ENCODE measurements at regions not wholly inside any gene's neighbourhood (a gene's known extent, or its start where the extent isn't known, plus 50 kb on each side); places are given as distances from the start of the nearest gene placed in this dataset.

GRCh38 chr11:80327956-80328614 lies 887.3 kb upstream of the TENM4 start:
- TF ChIP-seq EZH2phosphoT487 (IDR thresholded peaks at IDR 0.05; ENCODE audit: borderline replicate concordance, low read depth, low read length) (no peak), CTCF (conservative IDR thresholded peaks at IDR 0.05; ENCODE audit: low read length) (no peak)
- H3K27ac ChIP-seq (ENCODE audit: low read depth, low read length, poor library complexity, severe bottlenecking) = no peak overlapping the region
- H3K4me3 ChIP-seq (ENCODE audit: low read depth, low read length, poor library complexity, severe bottlenecking) = no peak overlapping the region
- intact Hi-C loops (cut with micrococcal nuclease; ENCODE audit: unreplicated experiment) = no loop called here
- no peaks in the 10 kb centered on the region for H4K20me1 ChIP-seq (ENCODE audit: insufficient read depth, low read length)
- no peak for DNase-seq (ENCODE audit: low spot score)
- no peaks in the 10 kb centered on the region for H3K9me2 ChIP-seq (ENCODE audit: insufficient read depth, low read length)
- ChIA-PET POLR2A (interaction anchor here (0.6 kb wide), 1 partner anchor 1157 kb away, joined by 3 read pairs; no protein-coding TSS in a partner anchor), CTCF (ENCODE audit: unreplicated experiment) (no interaction called here)
- H3K36me3 ChIP-seq (ENCODE audit: insufficient read depth, low read length) = no peaks in the 10 kb centered on the region
- H3K4me1 ChIP-seq (ENCODE audit: insufficient read depth, low read length, poor library complexity, severe bottlenecking) = no peaks in the 10 kb centered on the region
- no TSS peak for BruUV-seq (replicated peaks)
- H3K79me2 ChIP-seq (ENCODE audit: insufficient read depth, low read depth, low read length) = no peaks in the 10 kb centered on the region
- H2AFZ ChIP-seq (ENCODE audit: low read length) = no peak overlapping the region
- no peaks in the 10 kb centered on the region for H3K9me3 ChIP-seq (ENCODE audit: low read length)
- H3K4me2 ChIP-seq (ENCODE audit: low read length) = no peak overlapping the region

GRCh38 chr11:80321786-80322185 lies 881.0 kb upstream of the TENM4 start:
- Histone ChIP-seq H3K4me1 (ENCODE audit: insufficient read depth, low read length, poor library complexity, severe bottlenecking) (no peaks in the 10 kb centered on the region), H3K4me2 (ENCODE audit: low read length) (no peak overlapping the region), H3K27ac (ENCODE audit: low read depth, low read length, poor library complexity, severe bottlenecking) (no peak overlapping the region), H3K79me2 (ENCODE audit: insufficient read depth, low read depth, low read length) (no peaks in the 10 kb centered on the region), H2AFZ (ENCODE audit: low read length) (no peak overlapping the region), H3K9me3 (ENCODE audit: low read length) (no peaks in the 10 kb centered on the region), H4K20me1 (ENCODE audit: insufficient read depth, low read length) (no peaks in the 10 kb centered on the region), H3K4me3 (ENCODE audit: low read depth, low read length, poor library complexity, severe bottlenecking) (no peak overlapping the region), H3K9me2 (ENCODE audit: insufficient read depth, low read length) (no peaks in the 10 kb centered on the region), H3K36me3 (ENCODE audit: insufficient read depth, low read length) (no peaks in the 10 kb centered on the region)
- intact Hi-C loops (cut with micrococcal nuclease; ENCODE audit: unreplicated experiment) = no loop called here
- no TSS peak for BruUV-seq (replicated peaks)
- no peak for DNase-seq (ENCODE audit: low spot score)
- TF ChIP-seq EZH2phosphoT487 (IDR thresholded peaks at IDR 0.05; ENCODE audit: borderline replicate concordance, low read depth, low read length) = no peak
- TF ChIP-seq CTCF (conservative IDR thresholded peaks at IDR 0.05; ENCODE audit: low read length) = no peak
- CTCF ChIA-PET (ENCODE audit: unreplicated experiment) = no interaction called here
- POLR2A ChIA-PET = interaction anchor here (0.8 kb wide), 1 partner anchor 385 kb away, joined by 3 read pairs; no protein-coding TSS in a partner anchor

GRCh38 chr11:80320765-80321164 lies 879.9 kb upstream of the TENM4 start:
- H3K9me2 ChIP-seq (ENCODE audit: insufficient read depth, low read length) = no peaks in the 10 kb centered on the region
- ChIA-PET POLR2A (no interaction called here), CTCF (ENCODE audit: unreplicated experiment) (no interaction called here)
- intact Hi-C loops (cut with micrococcal nuclease; ENCODE audit: unreplicated experiment) = no loop called here
- H3K27ac ChIP-seq (ENCODE audit: low read depth, low read length, poor library complexity, severe bottlenecking) = no peak overlapping the region
- H2AFZ ChIP-seq (ENCODE audit: low read length) = no peak overlapping the region
- no peaks in the 10 kb centered on the region for H3K79me2 ChIP-seq (ENCODE audit: insufficient read depth, low read depth, low read length)
- no peak overlapping the region for H3K4me2 ChIP-seq (ENCODE audit: low read length)
- H3K36me3 ChIP-seq (ENCODE audit: insufficient read depth, low read length) = no peaks in the 10 kb centered on the region
- peak; percentile 54 for TF ChIP-seq CTCF (conservative IDR thresholded peaks at IDR 0.05; ENCODE audit: low read length)
- no peak for TF ChIP-seq EZH2phosphoT487 (IDR thresholded peaks at IDR 0.05; ENCODE audit: borderline replicate concordance, low read depth, low read length)
- H3K9me3 ChIP-seq (ENCODE audit: low read length) = no peaks in the 10 kb centered on the region
- H4K20me1 ChIP-seq (ENCODE audit: insufficient read depth, low read length) = no peaks in the 10 kb centered on the region
- DNase-seq (ENCODE audit: low spot score) = no peak
- BruUV-seq (replicated peaks) = no TSS peak
- H3K4me1 ChIP-seq (ENCODE audit: insufficient read depth, low read length, poor library complexity, severe bottlenecking) = no peaks in the 10 kb centered on the region
- no peak overlapping the region for H3K4me3 ChIP-seq (ENCODE audit: low read depth, low read length, poor library complexity, severe bottlenecking)
